HepG2 (cell line): ENCODE measurements at regions not wholly inside any gene's neighbourhood (a gene's known extent, or its start where the extent isn't known, plus 50 kb on each side); places are given as distances from the start of the nearest gene placed in this dataset.

Source experiments
- HBP1 ChIP-seq: IDR thresholded peaks from 2 replicates; pipeline ENCODE4 v1.6.1; 2016; ENCODE audit warnings: low read depth, control low read depth
- ZNF318 ChIP-seq: sonication (generic); formaldehyde crosslinking; IDR thresholded peaks from 2 replicates; pipeline ENCODE4 v1.4.0; 2020; ENCODE audit warnings: mild to moderate bottlenecking, missing genetic modification reagents
- TF ChIP-seq, protein P1 (sequence below): IDR thresholded peaks from 2 replicates; pipeline ENCODE4 v1.6.1; 2016; ENCODE audit warnings: missing genetic modification reagents, missing compliant biosample characterization

DNA sequence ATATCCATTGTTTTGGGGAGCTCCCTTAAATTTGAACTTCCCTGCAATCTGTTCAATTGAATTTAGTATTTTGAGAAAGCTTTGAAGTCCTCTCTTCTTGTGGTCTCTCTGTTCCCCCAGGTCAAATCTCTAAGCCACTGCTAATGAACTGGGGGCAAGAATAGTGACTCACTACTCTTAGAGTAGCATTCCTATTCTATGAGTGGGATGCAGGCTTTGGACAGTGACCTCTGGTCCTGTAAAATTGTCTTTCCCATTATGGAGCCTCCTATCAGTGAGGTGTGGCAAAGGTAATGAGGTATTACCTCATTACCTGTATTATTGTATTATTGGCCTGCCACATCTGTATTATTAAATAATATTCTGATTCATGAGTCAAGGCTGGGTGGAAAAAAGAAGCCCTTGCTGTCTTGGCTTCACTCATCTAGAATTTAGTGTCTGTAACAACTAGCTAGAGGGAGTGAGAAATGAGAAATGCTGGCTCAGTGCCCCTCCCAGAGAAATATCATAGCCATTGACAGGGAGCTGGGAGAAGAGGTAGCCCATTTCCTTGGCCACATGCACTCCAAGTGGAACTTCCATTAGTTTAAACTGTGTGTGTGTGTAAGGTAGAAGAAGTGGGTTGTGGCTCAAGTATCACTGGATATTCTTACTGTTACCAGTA, 393.9 kb upstream of the CTSO start (continued):
- no peak for TF ChIP-seq ZNF318 (CRISPR knock-in tag)
- TF ChIP-seq HBP1 (CRISPR knock-in tag): no peak
- TF ChIP-seq, protein P1, sequence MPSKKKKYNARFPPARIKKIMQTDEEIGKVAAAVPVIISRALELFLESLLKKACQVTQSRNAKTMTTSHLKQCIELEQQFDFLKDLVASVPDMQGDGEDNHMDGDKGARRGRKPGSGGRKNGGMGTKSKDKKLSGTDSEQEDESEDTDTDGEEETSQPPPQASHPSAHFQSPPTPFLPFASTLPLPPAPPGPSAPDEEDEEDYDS (CRISPR knock-in tag): no peak
